BLaER1 treated with 17β-estradiol and CSF1 and Interleukin-3, amounts not matched to agents 10 nM and 100 nM (cell line): ENCODE measurements at regions not wholly inside any gene's neighbourhood (a gene's known extent, or its start where the extent isn't known, plus 50 kb on each side); places are given as distances from the start of the nearest gene placed in this dataset.

Experiments used
- H3K27ac ChIP-seq, 11 experiments: shearing (Covaris generic); formaldehyde crosslinking; 2 replicates each; pipeline ENCODE4 v1.8.1; 2022
- H3K27me3 ChIP-seq, 11 experiments: shearing (Covaris generic); formaldehyde crosslinking; 2 replicates each; pipeline ENCODE4 v1.8.1; 2022
- H3K36me3 ChIP-seq, 11 experiments: shearing (Covaris generic); formaldehyde crosslinking; 2 replicates each; pipeline ENCODE4 v1.8.1; 2022
- H3K4me1 ChIP-seq, 10 experiments: shearing (Covaris generic); formaldehyde crosslinking; 2 replicates each; pipeline ENCODE4 v1.8.1; 2022
- H3K4me2 ChIP-seq, 11 experiments: shearing (Covaris generic); formaldehyde crosslinking; 2 replicates each; pipeline ENCODE4 v1.8.1; 2022
- H3K4me3 ChIP-seq, 10 experiments: shearing (Covaris generic); formaldehyde crosslinking; 2 replicates each; pipeline ENCODE4 v1.8.1; 2022
- H3K9ac ChIP-seq, 11 experiments: shearing (Covaris generic); formaldehyde crosslinking; 2 replicates each; pipeline ENCODE4 v1.8.1; 2022
- H3K9me3 ChIP-seq, 11 experiments: shearing (Covaris generic); formaldehyde crosslinking; replicated peaks in 1 of 11; 2 replicates each; pipeline ENCODE4 v1.8.1; 2022
- H4K20me1 ChIP-seq, 11 experiments: shearing (Covaris generic); formaldehyde crosslinking; 2 replicates each; pipeline ENCODE4 v1.8.1; 2022
- Cebpa-rat ChIP-seq, 11 experiments: shearing (Covaris generic); IDR thresholded peaks; 2 replicates each; pipeline ENCODE4 v1.8.1; 2022

DNA sequence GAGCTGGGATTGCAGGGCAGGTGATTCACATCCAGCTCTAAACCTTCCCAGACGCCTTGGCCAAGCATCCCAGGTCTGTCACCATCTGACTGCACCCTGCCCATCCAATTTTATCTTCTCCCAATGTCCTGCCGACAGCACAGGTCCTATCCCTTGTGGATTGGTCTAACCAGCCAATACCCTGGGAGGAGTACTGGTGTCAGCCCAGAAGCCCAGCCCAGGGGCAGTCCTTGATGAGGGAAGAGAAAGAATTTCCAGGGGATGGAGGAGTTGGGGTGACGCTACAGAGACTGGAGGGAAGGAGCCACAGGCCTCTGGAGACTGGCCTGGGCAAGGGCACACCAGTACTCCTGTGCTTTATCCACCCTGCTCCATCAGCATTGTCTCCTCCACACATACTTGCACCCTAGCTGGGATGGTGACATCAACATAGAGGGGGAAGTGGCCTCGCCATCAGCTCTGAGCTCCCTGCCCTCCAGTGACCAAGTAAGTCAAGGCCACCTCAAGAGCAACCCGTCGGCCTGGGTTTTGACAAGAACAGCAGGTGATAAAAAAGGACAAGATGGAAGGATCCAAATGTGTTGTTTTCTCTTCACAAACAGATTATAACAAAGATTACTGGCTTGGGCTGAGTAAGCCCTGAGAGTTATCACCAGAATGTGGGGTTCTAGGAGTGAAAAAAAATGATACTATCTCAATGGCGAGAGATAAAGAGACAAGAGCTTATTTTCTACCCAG lies 114.6 kb downstream of the AQP9 start:
- Histone ChIP-seq H3K4me1 (peaks cover 9 to 60% (median 38%) of the 10 kb centered on the region in 10 experiments), H3K27me3 (no peaks in the 10 kb centered on the region), H3K9ac (no peak overlapping the region), H3K9me3 (peaks cover 4 to 27% (median 16%) of the 10 kb centered on the region in 11 experiments; a peak in 20 of 22 replicates), H3K4me3 (no peak overlapping the region), H3K36me3 (peaks cover 0 to 7% (median 0%) of the 10 kb centered on the region in 11 experiments; a peak in 1 of 22 replicates), H4K20me1 (no peaks in the 10 kb centered on the region), H3K27ac (peak overlapping the region in 4 of 11 experiments; percentile 5 to 92 (median 50); a peak in 4 of 22 replicates), H3K4me2 (peak overlapping the region in 5 of 11 experiments; percentile 16 to 78 (median 35); a peak in 8 of 22 replicates)
- TF ChIP-seq Cebpa-rat (IDR thresholded peaks at IDR 0.05), result no peak

DNA sequence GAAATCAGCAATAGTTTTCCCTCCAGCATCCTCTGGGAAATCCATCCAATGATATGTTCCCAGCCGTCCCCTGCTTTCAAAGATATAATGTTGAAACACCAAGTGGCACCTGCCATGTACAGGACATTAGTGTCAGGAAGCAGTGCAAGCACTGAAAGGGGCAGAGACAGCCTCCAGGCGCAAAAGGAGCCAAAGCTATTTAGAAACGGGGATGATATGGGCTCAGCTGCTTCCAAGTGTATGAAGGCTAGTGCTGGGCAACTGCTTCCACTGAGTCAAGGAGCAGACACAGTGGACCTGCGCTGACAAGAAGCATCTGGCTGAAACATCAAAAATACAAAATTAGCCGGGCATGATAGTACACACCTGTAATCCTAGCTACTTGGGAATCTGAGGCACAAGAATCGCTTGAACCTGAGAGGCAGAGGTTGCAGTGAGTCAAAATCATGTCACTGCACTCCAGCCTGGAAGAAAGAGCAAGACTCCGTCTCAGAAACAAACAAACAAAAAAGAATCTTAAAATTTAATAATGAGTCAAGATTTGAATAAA lies 119.7 kb downstream of the AQP9 start:
- Histone ChIP-seq H3K9ac (no peak overlapping the region), H3K36me3 (peaks cover 0 to 7% (median 0%) of the 10 kb centered on the region in 11 experiments; a peak in 1 of 22 replicates), H3K4me1 (peaks cover 0 to 14% (median under 1%) of the 10 kb centered on the region in 10 experiments; a peak in 8 of 20 replicates), H3K27ac (no peak overlapping the region), H3K4me2 (no peak overlapping the region), H3K27me3 (no peaks in the 10 kb centered on the region), H3K4me3 (no peak overlapping the region), H4K20me1 (no peaks in the 10 kb centered on the region), H3K9me3 (peaks cover 0 to 22% (median 8%) of the 10 kb centered on the region in 11 experiments; a peak in 15 of 22 replicates)
- no peak for TF ChIP-seq Cebpa-rat (IDR thresholded peaks at IDR 0.05)

DNA sequence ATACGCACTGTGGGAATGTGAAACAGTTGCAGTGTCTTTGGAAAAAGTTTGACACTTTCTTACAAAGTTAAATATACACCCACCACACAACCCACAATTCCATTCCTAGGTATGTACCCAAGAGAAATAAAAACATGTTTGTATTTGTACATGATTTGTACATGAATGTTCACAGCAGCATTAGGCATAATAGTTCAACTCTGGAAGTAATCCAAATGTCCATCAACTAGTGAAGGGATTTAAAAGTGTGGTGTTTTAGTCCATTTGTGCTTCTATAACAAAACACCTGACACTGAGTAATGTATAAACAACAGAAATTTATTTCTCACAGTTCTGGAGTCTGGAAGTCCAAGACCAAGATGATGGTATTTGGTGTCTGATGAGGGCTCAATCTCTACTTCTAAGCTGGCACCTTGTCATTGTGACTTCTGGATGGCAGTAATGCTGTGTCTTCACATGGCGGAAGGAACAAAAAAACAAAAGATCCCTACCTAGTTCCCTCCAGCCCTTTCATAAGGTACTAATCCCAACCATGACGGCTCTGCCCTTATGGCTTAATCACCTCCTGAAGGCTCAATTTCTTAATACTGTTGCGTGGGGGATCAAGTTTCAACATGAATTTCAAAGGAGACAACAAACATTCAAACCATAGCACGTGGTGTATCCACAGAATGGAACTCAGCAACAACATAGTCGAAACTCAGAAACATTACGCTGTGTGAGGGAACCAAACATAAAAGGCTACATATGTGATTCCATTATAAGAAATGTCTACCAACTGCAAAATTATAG lies 120.5 kb downstream of the AQP9 start:
- H3K27me3 ChIP-seq, result no peaks in the 10 kb centered on the region
- peaks cover 0 to 6% (median 0%) of the 10 kb centered on the region in 10 experiments; a peak in 2 of 20 replicates for H3K4me1 ChIP-seq

DNA sequence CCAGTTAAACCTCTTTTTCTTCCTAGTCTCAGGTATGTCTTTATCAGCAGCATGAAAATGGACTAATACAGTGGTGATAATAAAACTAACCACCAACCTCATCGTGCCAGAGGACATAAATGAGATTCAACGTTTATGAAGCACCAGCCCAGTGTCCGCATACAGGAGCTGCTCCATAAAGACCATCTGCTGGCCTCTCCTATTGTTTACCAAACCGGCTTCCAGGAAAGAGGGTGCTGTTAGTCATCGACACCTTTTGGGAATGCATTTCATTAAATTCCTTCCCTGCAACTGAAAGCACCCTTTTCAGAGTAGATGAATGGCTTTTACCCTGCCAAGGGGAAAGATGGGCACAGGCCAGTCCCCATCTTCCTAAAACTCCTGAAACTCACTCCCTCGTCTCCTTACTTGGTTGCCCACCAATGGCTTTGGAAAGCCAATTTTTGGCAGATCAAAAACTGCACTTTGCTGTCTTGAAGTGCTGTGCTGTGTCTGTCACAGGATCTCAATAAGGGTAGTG lies 122.1 kb downstream of the AQP9 start:
- Histone ChIP-seq H3K4me3 (no peak overlapping the region), H3K36me3 (0 out of 22 replicates have a peak, but pooled peaks cover 0 to 3% (median 0%) of the 10 kb centered on the region in 11 experiments), H4K20me1 (no peaks in the 10 kb centered on the region), H3K4me1 (peaks cover 0 to 6% (median 0%) of the 10 kb centered on the region in 10 experiments; a peak in 2 of 20 replicates), H3K27me3 (no peaks in the 10 kb centered on the region), H3K4me2 (peak overlapping the region in 1 of 11 experiments; percentile 14; a peak in 1 of 22 replicates), H3K27ac (no peak overlapping the region), H3K9me3 (peaks cover 0 to 15% (median 4%) of the 10 kb centered on the region in 11 experiments; a peak in 14 of 22 replicates), H3K9ac (no peak overlapping the region)
- no peak for TF ChIP-seq Cebpa-rat (IDR thresholded peaks at IDR 0.05)

More for the DNA sequence above, 120.5 kb downstream of the AQP9 start:
- Histone ChIP-seq H3K27ac (no peak overlapping the region), H4K20me1 (no peaks in the 10 kb centered on the region), H3K9ac (no peak overlapping the region), H3K9me3 (peaks cover 0 to 22% (median 8%) of the 10 kb centered on the region in 11 experiments; a peak in 15 of 22 replicates), H3K36me3 (peaks cover 0 to 7% (median 0%) of the 10 kb centered on the region in 11 experiments; a peak in 1 of 22 replicates), H3K4me3 (no peak overlapping the region), H3K4me2 (no peak overlapping the region)
- TF ChIP-seq Cebpa-rat (IDR thresholded peaks at IDR 0.05), result no peak

DNA sequence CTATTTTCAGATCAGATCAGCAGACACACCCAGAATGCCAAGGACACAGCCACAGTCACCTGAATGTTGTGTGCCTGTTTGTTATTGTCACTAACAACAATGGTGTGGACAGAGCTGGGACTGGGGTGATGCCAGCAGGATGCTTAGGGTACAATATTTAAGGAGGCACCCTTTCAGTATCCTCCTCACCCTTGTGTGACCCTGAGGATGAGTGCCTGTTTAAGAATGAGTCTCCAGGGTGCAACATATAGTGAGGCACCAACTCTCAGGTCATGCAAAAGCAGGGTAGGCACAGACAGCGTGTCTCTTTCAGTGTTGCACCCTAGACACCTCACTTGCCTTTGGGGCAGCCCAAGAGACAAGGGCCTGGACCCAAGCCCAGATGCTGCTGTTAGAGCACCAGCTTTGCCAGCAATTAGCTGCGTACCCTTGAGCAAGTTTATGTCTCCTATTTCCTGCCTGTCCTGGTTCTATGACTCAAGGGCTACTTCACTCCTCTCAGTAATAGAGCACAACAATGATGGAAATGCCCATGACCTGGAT lies 122.6 kb downstream of the AQP9 start:
- H3K4me2 ChIP-seq, result peak overlapping the region in 1 of 11 experiments; percentile 14; a peak in 2 of 22 replicates

DNA sequence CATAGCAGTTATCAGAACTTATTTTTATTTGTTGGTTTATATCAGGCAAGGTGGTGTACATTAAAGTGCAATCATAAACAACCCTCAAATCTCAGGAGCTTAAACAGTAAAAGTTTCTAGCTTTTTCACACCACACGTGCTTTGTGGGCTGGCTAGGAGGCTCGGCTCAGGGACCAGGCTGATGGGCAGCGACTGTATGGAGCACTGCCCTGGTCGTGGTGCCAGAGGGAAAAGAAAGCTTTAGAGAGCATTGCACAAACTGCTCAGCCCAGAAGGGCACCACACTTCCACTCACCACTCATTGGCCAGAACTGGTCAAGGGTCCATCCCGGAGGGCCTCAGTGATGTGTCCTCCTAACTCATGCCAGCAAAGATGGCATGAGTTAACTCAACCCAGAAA lies 123.2 kb downstream of the AQP9 start:
- H3K9ac ChIP-seq, result no peak overlapping the region
- no peak overlapping the region for H3K4me3 ChIP-seq
- H3K4me2 ChIP-seq, result no peak overlapping the region
- 0 out of 22 replicates have a peak, but pooled peaks cover 0 to 7% (median 0%) of the 10 kb centered on the region in 11 experiments for H3K9me3 ChIP-seq
- H3K27ac ChIP-seq, result no peak overlapping the region
- no peaks in the 10 kb centered on the region for H3K36me3 ChIP-seq
- peaks cover 0 to 6% (median 0%) of the 10 kb centered on the region in 10 experiments; a peak in 2 of 20 replicates for H3K4me1 ChIP-seq
- no peaks in the 10 kb centered on the region for H3K27me3 ChIP-seq
- no peaks in the 10 kb centered on the region for H4K20me1 ChIP-seq
- no peak for TF ChIP-seq Cebpa-rat (IDR thresholded peaks at IDR 0.05)

More for the DNA sequence above, 122.6 kb downstream of the AQP9 start:
- Histone ChIP-seq H3K9me3 (peaks cover 0 to 10% (median 0%) of the 10 kb centered on the region in 11 experiments; a peak in 1 of 22 replicates), H3K27ac (no peak overlapping the region), H3K36me3 (no peaks in the 10 kb centered on the region), H3K4me3 (no peak overlapping the region), H4K20me1 (no peaks in the 10 kb centered on the region), H3K4me1 (peaks cover 0 to 6% (median 0%) of the 10 kb centered on the region in 10 experiments; a peak in 2 of 20 replicates), H3K9ac (no peak overlapping the region), H3K27me3 (no peaks in the 10 kb centered on the region)
- no peak for TF ChIP-seq Cebpa-rat (IDR thresholded peaks at IDR 0.05)

DNA sequence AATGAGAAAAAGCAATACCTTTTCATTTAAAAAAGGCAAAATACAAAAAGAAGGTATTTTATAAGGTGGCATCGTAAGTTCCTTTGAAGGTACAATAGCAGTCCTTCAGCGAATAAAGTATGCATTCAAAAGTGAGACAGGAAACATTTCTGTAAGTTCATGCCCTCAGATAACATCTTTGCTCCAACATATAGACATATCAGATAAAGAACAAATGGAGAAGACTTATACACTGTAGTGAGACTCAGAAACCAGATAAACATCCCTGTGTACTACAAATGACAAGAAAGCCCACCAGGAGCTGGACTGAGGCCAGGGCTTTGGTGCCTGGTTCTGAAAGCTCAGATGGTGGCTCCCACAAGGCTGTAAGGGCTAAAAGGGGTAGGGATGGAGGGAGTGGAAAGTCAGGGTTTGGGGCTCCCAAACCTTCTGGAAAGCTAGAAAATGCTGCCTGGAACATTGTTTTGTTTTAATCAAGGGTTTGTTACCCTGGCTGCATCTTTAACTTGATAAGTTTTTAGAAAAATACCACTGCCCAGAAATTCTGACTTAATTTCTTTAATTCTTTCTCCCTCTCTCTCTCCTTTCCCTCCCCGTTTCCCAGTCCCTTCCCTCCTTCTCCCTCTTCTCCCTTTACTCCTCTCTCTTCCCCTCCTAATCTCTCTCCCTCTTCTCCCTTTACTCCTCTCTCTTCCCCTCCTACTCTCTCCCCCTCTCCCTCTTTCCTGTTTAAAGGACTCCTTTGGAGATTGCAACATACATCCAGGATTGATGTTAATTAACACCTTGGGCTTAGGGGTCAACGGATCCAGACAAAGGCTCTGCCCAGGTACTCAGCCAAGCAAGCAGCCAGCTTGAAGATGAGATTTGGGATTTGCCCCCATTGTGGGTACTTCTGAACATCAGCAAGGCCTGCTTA lies 126.1 kb downstream of the AQP9 start:
- TF ChIP-seq Cebpa-rat (IDR thresholded peaks at IDR 0.05), result no peak
- no peaks in the 10 kb centered on the region for H4K20me1 ChIP-seq
- peaks cover 7 to 22% (median 11%) of the 10 kb centered on the region in 11 experiments; a peak in 16 of 22 replicates for H3K9me3 ChIP-seq
- H3K9ac ChIP-seq, result no peak overlapping the region
- no peaks in the 10 kb centered on the region for H3K27me3 ChIP-seq
- H3K4me2 ChIP-seq, result no peak overlapping the region
- no peak overlapping the region for H3K27ac ChIP-seq
- H3K4me1 ChIP-seq, result peaks cover 6 to 11% (median 8%) of the 10 kb centered on the region in 10 experiments
- H3K36me3 ChIP-seq, result 0 out of 22 replicates have a peak, but pooled peaks cover 0 to 3% (median 0%) of the 10 kb centered on the region in 11 experiments
- no peak overlapping the region for H3K4me3 ChIP-seq
